Prostate gland (tissue), 2 donors: ENCODE measurements at regions not wholly inside any gene's neighbourhood (a gene's known extent, or its start where the extent isn't known, plus 50 kb on each side); places are given as distances from the start of the nearest gene placed in this dataset.

ENCODE experiments used
- POLR2A ChIP-seq: fragments of 450-650 bp; IDR thresholded peaks from one replicate; pipeline ENCODE4 v1.6.1; 2016; ENCODE audit warnings: antibody characterized with exemption, mild to moderate bottlenecking
- POLR2AphosphoS5 ChIP-seq: sonication (generic); formaldehyde crosslinking; IDR thresholded peaks from one replicate; pipeline ENCODE4 v1.6.1; 2017; ENCODE audit warnings: antibody characterized with exemption
- TF ChIP-seq, protein P1 (sequence below), 4 experiments: fragments of 200-600 bp in 2 of 4; fragments of 450-650 bp in 2 of 4; sonication (generic) in 2 of 4; IDR thresholded peaks; 1 replicate in 3 of 4; 2 replicates in 1 of 4; pipeline ENCODE4 v1.5.1; 2016 to 2019; ENCODE audit warnings: antibody characterized with exemption in 4 of 4, mild to moderate bottlenecking in 2 of 4, moderate library complexity in 2 of 4

DNA sequence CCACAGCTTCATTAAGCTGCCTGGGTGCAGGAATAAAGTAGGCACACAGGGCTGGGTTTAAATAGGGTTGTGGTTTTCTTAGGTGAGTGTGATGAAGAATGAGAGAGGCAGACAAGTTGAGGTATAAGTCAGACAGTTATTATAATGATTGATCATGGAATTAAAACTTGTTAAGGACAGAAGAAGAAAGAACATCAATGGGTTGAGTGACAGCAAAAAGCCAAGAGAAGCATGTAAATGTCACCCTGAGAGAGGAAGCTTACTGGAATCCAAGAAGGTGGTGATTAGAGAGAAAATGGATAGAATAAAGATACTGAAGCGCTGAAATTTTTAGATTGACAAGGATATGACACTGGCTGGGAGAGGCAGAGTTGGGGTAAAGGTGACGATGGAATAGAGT is 325.2 kb upstream of the SLITRK1 start:
- TF ChIP-seq, protein P1, sequence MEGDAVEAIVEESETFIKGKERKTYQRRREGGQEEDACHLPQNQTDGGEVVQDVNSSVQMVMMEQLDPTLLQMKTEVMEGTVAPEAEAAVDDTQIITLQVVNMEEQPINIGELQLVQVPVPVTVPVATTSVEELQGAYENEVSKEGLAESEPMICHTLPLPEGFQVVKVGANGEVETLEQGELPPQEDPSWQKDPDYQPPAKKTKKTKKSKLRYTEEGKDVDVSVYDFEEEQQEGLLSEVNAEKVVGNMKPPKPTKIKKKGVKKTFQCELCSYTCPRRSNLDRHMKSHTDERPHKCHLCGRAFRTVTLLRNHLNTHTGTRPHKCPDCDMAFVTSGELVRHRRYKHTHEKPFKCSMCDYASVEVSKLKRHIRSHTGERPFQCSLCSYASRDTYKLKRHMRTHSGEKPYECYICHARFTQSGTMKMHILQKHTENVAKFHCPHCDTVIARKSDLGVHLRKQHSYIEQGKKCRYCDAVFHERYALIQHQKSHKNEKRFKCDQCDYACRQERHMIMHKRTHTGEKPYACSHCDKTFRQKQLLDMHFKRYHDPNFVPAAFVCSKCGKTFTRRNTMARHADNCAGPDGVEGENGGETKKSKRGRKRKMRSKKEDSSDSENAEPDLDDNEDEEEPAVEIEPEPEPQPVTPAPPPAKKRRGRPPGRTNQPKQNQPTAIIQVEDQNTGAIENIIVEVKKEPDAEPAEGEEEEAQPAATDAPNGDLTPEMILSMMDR (IDR thresholded peaks at IDR 0.05): no peak
- TF ChIP-seq POLR2A: no peak
- no peak for TF ChIP-seq POLR2AphosphoS5
